Endothelial cell (in vitro differentiated cells): ENCODE measurements at regions not wholly inside any gene's neighbourhood (a gene's known extent, or its start where the extent isn't known, plus 50 kb on each side); places are given as distances from the start of the nearest gene placed in this dataset.

Experiments used
- DNase-seq: peaks from one replicate; pipeline ENCODE4 v3.0.0; 2021; ENCODE audit warnings: low spot score
- H3K27ac Mint-ChIP-seq: one replicate; pipeline ENCODE4 v1.8.0; 2021; ENCODE audit warnings: mixed read lengths, inconsistent platforms; ENCODE audit not compliant: unreplicated experiment
- H3K27me3 Mint-ChIP-seq: one replicate; pipeline ENCODE4 v1.8.0; 2021; ENCODE audit warnings: mild to moderate bottlenecking, moderate library complexity, mixed read lengths, inconsistent platforms; ENCODE audit not compliant: unreplicated experiment
- H3K36me3 Mint-ChIP-seq: one replicate; pipeline ENCODE4 v1.8.0; 2021; ENCODE audit warnings: mild to moderate bottlenecking, low read depth, mixed read lengths, inconsistent platforms; ENCODE audit not compliant: unreplicated experiment
- H3K4me1 Mint-ChIP-seq: one replicate; pipeline ENCODE4 v1.8.0; 2021; ENCODE audit warnings: mild to moderate bottlenecking, mixed read lengths, inconsistent platforms; ENCODE audit not compliant: unreplicated experiment
- H3K4me3 Mint-ChIP-seq: one replicate; pipeline ENCODE4 v1.8.0; 2021; ENCODE audit warnings: mild to moderate bottlenecking, mixed read lengths, inconsistent platforms; ENCODE audit not compliant: unreplicated experiment
- H3K9me3 Mint-ChIP-seq: one replicate; pipeline ENCODE4 v1.8.0; 2021; ENCODE audit warnings: mixed read lengths, inconsistent platforms; ENCODE audit not compliant: unreplicated experiment
- CTCF ChIP-seq: fragments of 200-600 bp; sonication (generic); IDR thresholded peaks from one replicate; pipeline ENCODE4 v1.5.0; 2021; ENCODE audit warnings: antibody characterized with exemption; ENCODE audit not compliant: unreplicated experiment

- Mint-ChIP-seq H3K27ac (no peak overlapping the region), H3K27me3 (no peaks in the 10 kb centered on the region), H3K9me3 (no peaks in the 10 kb centered on the region), H3K36me3 (no peaks in the 10 kb centered on the region), H3K4me3 (no peak overlapping the region), H3K4me1 (no peaks in the 10 kb centered on the region)
- DNase-seq: no peak
- no peak for TF ChIP-seq CTCF
Observed at GRCh38 chr4:29927895-29928294, 792.3 kb upstream of the PCDH7 start.

DNA sequence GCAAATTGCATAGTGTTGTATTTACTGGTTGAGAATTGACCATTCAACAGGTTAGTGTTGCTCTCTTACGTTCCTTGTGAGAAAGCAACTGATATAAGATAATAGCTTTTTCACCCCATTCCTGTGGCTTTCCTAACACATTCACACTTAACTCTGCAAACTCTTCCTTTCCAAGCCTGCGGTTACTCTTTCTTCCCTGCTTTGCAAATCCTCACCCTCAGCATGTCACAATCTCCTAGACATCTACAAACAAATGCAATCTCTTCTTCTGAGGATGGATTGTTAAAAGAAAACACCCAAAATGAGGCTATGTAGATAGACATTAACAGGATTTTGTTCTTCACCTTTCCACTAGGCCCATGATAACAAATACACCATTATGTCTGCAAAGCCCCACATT is 771.7 kb upstream of the PCDH7 start:
- no peak for DNase-seq
- no peaks in the 10 kb centered on the region for H3K27me3 Mint-ChIP-seq
- H3K4me3 Mint-ChIP-seq: no peak overlapping the region
- no peaks in the 10 kb centered on the region for H3K9me3 Mint-ChIP-seq
- H3K27ac Mint-ChIP-seq: no peak overlapping the region
- no peak for TF ChIP-seq CTCF
- H3K4me1 Mint-ChIP-seq: no peaks in the 10 kb centered on the region
- no peaks in the 10 kb centered on the region for H3K36me3 Mint-ChIP-seq

DNA sequence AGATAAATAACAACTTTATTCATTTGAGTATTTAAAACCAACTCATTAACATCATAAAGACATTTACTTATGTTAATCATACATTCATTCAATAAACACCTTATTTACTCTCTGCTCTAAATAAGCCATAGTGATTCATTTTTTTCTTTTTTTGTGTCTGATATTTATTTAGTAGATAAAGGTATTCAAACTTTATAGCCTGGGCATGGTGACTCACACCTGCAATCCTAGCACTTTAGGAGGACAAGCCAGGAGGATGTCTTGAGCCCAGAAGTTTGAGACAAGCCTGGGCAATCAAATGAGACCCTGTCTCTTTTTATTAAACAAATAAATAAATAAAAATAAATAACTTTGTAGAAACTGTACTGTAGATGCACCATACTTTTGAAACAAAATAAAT is 771.3 kb upstream of the PCDH7 start:
- Mint-ChIP-seq H3K9me3 (no peaks in the 10 kb centered on the region), H3K4me3 (no peak overlapping the region), H3K27me3 (no peaks in the 10 kb centered on the region), H3K4me1 (no peaks in the 10 kb centered on the region), H3K36me3 (no peaks in the 10 kb centered on the region), H3K27ac (no peak overlapping the region)
- TF ChIP-seq CTCF: no peak
- no peak for DNase-seq

- no peak for TF ChIP-seq CTCF
- Mint-ChIP-seq H3K9me3 (no peaks in the 10 kb centered on the region), H3K27me3 (no peaks in the 10 kb centered on the region), H3K27ac (no peak overlapping the region), H3K4me1 (no peaks in the 10 kb centered on the region), H3K4me3 (no peak overlapping the region), H3K36me3 (no peaks in the 10 kb centered on the region)
- DNase-seq: no peak
Observed at GRCh38 chr4:29966386-29966785, 753.8 kb upstream of the PCDH7 start.

DNA sequence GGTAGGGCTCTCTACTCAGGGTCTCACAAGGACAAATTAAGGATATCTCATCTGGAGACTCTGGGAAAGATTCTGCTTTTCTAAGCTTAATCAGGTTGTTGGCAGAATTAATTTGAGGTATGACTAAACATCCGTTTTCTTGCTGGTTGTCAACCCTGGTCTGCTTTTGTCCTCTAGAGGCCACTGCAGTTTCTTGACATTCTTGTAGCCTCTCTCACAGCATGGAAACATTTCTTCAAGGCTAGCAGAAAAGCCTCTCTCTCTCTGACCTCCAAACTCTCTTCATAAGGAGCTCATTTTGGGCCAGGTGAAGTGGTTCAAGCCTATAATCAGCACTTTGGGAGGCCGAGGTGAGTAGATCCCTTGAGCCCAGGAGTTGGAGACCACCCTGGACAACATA is 749.5 kb upstream of the PCDH7 start:
- peak; percentile 11 for DNase-seq
- Mint-ChIP-seq H3K27me3 (no peaks in the 10 kb centered on the region), H3K27ac (no peak overlapping the region), H3K36me3 (no peaks in the 10 kb centered on the region), H3K9me3 (no peaks in the 10 kb centered on the region), H3K4me1 (no peaks in the 10 kb centered on the region), H3K4me3 (no peak overlapping the region)
- TF ChIP-seq CTCF: no peak
